PC-9 (cell line): ENCODE measurements at regions not wholly inside any gene's neighbourhood (a gene's known extent, or its start where the extent isn't known, plus 50 kb on each side); places are given as distances from the start of the nearest gene placed in this dataset.

Experiments used
- BruUV-seq: library from RNA; stranded (reverse); fragments of 400-500 nt; replicated peaks from 2 replicates; lab custom pipeline; 2021; lab: Mats Ljungman, UMichigan
- CTCF ChIA-PET: fragments of 300-600 bp; sonication (Branson Sonifier 250); formaldehyde crosslinking; loops from one replicate; lab custom pipeline; 2022; ENCODE audit warnings: antibody characterized with exemption; lab: Charles Lee
- POLR2A ChIA-PET: fragments of 300-600 bp; sonication (Branson Sonifier 250); formaldehyde crosslinking; loops from one replicate; lab custom pipeline; 2022; ENCODE audit warnings: antibody characterized with exemption; ENCODE audit not compliant: unreplicated experiment; lab: Charles Lee
- DNase-seq, 2 experiments: peaks; one replicate each; pipeline versions ENCODE4 v3.0.0 to v3.0.0-alpha.2; 2015 to 2022; ENCODE audit warnings: mixed read lengths in 1 of 2
- H2AFZ ChIP-seq: fragments of 200-600 bp; sonication (generic); 2 replicates; pipeline ENCODE4 v1.8.1; 2017; ENCODE audit warnings: antibody characterized with exemption
- H3F3A ChIP-seq: fragments of 200-600 bp; sonication (generic); 2 replicates; pipeline ENCODE4 v1.8.1; 2017; ENCODE audit warnings: antibody characterized with exemption, mild to moderate bottlenecking, low read depth; ENCODE audit not compliant: insufficient read depth
- H3K27ac ChIP-seq: fragments of 200-600 bp; sonication (generic); 2 replicates; pipeline ENCODE4 v1.6.1; 2016; ENCODE audit warnings: mixed run types
- H3K27me3 ChIP-seq: fragments of 200-600 bp; sonication (generic); 2 replicates; pipeline ENCODE4 v1.6.1; 2016; ENCODE audit warnings: low read depth, mixed run types; ENCODE audit not compliant: insufficient read depth
- H3K36me3 ChIP-seq: fragments of 200-600 bp; sonication (generic); 2 replicates; pipeline ENCODE4 v1.6.1; 2016; ENCODE audit warnings: low read depth, mixed run types
- H3K4me1 ChIP-seq: fragments of 200-600 bp; sonication (generic); replicated peaks from 2 replicates; pipeline ENCODE4 v1.6.1; 2016; ENCODE audit warnings: mixed run types; ENCODE audit not compliant: insufficient read depth
- H3K4me2 ChIP-seq: fragments of 200-600 bp; sonication (generic); 2 replicates; pipeline ENCODE4 v1.6.1; 2017; ENCODE audit warnings: mixed run types
- H3K4me3 ChIP-seq: fragments of 200-600 bp; sonication (generic); 2 replicates; pipeline ENCODE4 v1.6.1; 2016; ENCODE audit warnings: mixed run types
- H3K79me2 ChIP-seq: fragments of 200-600 bp; sonication (generic); 2 replicates; pipeline ENCODE4 v1.6.1; 2017; ENCODE audit warnings: low read depth, mixed run types
- H3K9me2 ChIP-seq: fragments of 200-600 bp; sonication (generic); 2 replicates; pipeline ENCODE4 v1.8.1; 2017; ENCODE audit warnings: mild to moderate bottlenecking; ENCODE audit not compliant: insufficient read depth
- H3K9me3 ChIP-seq: fragments of 200-600 bp; sonication (generic); 2 replicates; pipeline ENCODE4 v1.8.1; 2016; ENCODE audit warnings: low read depth; ENCODE audit not compliant: insufficient read depth
- H4K20me1 ChIP-seq: fragments of 200-600 bp; sonication (generic); 2 replicates; pipeline ENCODE4 v1.8.1; 2017; ENCODE audit not compliant: insufficient read depth
- CTCF ChIP-seq: fragments of 200-600 bp; sonication (generic); conservative IDR thresholded peaks from 2 replicates; pipeline ENCODE4 v1.6.1; 2017; ENCODE audit warnings: mixed run types, antibody characterized with exemption, mild to moderate bottlenecking, moderate library complexity
- EZH2 ChIP-seq: fragments of 200-600 bp; sonication (generic); IDR thresholded peaks from 2 replicates; pipeline ENCODE4 v1.8.0; 2017; ENCODE audit warnings: antibody characterized with exemption, low read depth
- intact Hi-C: fragments of 100-400 bp; cut with micrococcal nuclease; formaldehyde crosslinking; loops from one replicate; pipeline ENCODE4 v1.10.0; 2022; ENCODE audit not compliant: unreplicated experiment

- H3K79me2 ChIP-seq, result no peaks in the 10 kb centered on the region
- H3K4me1 ChIP-seq, result no peaks in the 10 kb centered on the region; the same call in 1 of the 2 replicates
- BruUV-seq, result no TSS peak
- ChIA-PET CTCF (no interaction called here), POLR2A (no interaction called here)
- no peak overlapping the region for H3K27ac ChIP-seq
- H2AFZ ChIP-seq, result no peak overlapping the region
- no peaks in the 10 kb centered on the region for H3K36me3 ChIP-seq
- intact Hi-C loops, result no loop called here
- no peak for TF ChIP-seq CTCF
- no peak for TF ChIP-seq EZH2
- no peak overlapping the region for H3K4me3 ChIP-seq
- no peaks in the 10 kb centered on the region for H4K20me1 ChIP-seq
- H3K9me2 ChIP-seq, result no peaks in the 10 kb centered on the region
- H3K27me3 ChIP-seq, result 0 out of 2 replicates have a peak, but pooled peaks cover 3% of the 10 kb centered on the region
- H3K4me2 ChIP-seq, result no peak overlapping the region
- no peaks in the 10 kb centered on the region for H3F3A ChIP-seq
- peaks cover 4% of the 10 kb centered on the region; the same call in 1 of the 2 replicates for H3K9me3 ChIP-seq
- DNase-seq, result no peak
Measured at GRCh38 chr6:117761610-117762009, 86.3 kb downstream of the NUS1 start.

GRCh38 chr6:117771403-117771802 lies 96.1 kb downstream of the NUS1 start:
- Histone ChIP-seq H3K4me2 (no peak overlapping the region), H4K20me1 (no peaks in the 10 kb centered on the region), H3K9me3 (no peaks in the 10 kb centered on the region; the same call in 1 of the 2 replicates), H3K9me2 (no peaks in the 10 kb centered on the region), H3K27me3 (no peaks in the 10 kb centered on the region), H3K4me3 (no peak overlapping the region), H3K4me1 (no peaks in the 10 kb centered on the region), H3K36me3 (no peaks in the 10 kb centered on the region), H3F3A (no peaks in the 10 kb centered on the region), H3K27ac (no peak overlapping the region), H3K79me2 (no peaks in the 10 kb centered on the region), H2AFZ (no peak overlapping the region)
- no TSS peak for BruUV-seq
- intact Hi-C loops, result no loop called here
- ChIA-PET CTCF (no interaction called here), POLR2A (no interaction called here)
- no peak for DNase-seq
- TF ChIP-seq CTCF (no peak), EZH2 (no peak)

- intact Hi-C loops, result no loop called here
- Histone ChIP-seq H3K9me2 (no peaks in the 10 kb centered on the region; the same call in 1 of the 2 replicates), H3K36me3 (no peaks in the 10 kb centered on the region), H2AFZ (no peak overlapping the region), H3K4me3 (no peak overlapping the region), H3K27me3 (no peaks in the 10 kb centered on the region), H3K4me1 (no peaks in the 10 kb centered on the region), H3K27ac (no peak overlapping the region), H4K20me1 (no peaks in the 10 kb centered on the region), H3K79me2 (no peaks in the 10 kb centered on the region), H3F3A (no peaks in the 10 kb centered on the region), H3K4me2 (no peak overlapping the region), H3K9me3 (no peaks in the 10 kb centered on the region)
- ChIA-PET CTCF (no interaction called here), POLR2A (no interaction called here)
- no peak for DNase-seq
- TF ChIP-seq CTCF (no peak; the same call in 1 of the 2 replicates), EZH2 (no peak)
- no TSS peak for BruUV-seq
Measured at GRCh38 chr6:117776441-117776840, 101.2 kb downstream of the NUS1 start.
